HG03432 (cell line): ENCODE measurements at regions not wholly inside any gene's neighbourhood (a gene's known extent, or its start where the extent isn't known, plus 50 kb on each side); places are given as distances from the start of the nearest gene placed in this dataset.
"Not testable (repeated sequence)": the region's sequence is repeated elsewhere in the genome, so short reads cannot be mapped to it uniquely, and the experiment has no call there.

Experiments used
- ATAC-seq: cut with Tn5 transposase; IDR thresholded peaks from one replicate; pipeline ENCODE4 v1.9.1; 2021; ENCODE audit warnings: mild to moderate bottlenecking, moderate library complexity; ENCODE audit not compliant: unreplicated experiment

GRCh38 chr4:126468144-126468543, 1153.4 kb downstream of the FAT4 start:
- ATAC-seq = no peak

- no peak for ATAC-seq
These were observed 1156.1 kb downstream of the FAT4 start for GRCh38 chr4:126470862-126471261.

- no peak for ATAC-seq
These were observed 1157.0 kb upstream of the INTU start for GRCh38 chr4:126475730-126476129.

- no peak for ATAC-seq
These were observed 1153.0 kb upstream of the INTU start for GRCh38 chr4:126479709-126480108.

- no peak for ATAC-seq
These were observed 1150.4 kb upstream of the INTU start for GRCh38 chr4:126482311-126482710.

GRCh38 chr4:126486377-126486776, 1146.4 kb upstream of the INTU start:
- no peak for ATAC-seq

GRCh38 chr4:126489826-126490463, 1142.8 kb upstream of the INTU start:
- ATAC-seq = no peak

- ATAC-seq = no peak
These were observed 1137.5 kb upstream of the INTU start for GRCh38 chr4:126495163-126495752.

- no peak for ATAC-seq
These were observed 1119.8 kb upstream of the INTU start for GRCh38 chr4:126512979-126513378.

- ATAC-seq = no peak
These were observed 1119.2 kb upstream of the INTU start for GRCh38 chr4:126513596-126513995.

GRCh38 chr4:126520731-126521130, 1112.0 kb upstream of the INTU start:
- no peak for ATAC-seq

GRCh38 chr4:126525400-126525799, 1107.4 kb upstream of the INTU start:
- not testable (repeated sequence) for ATAC-seq

- ATAC-seq = peak; percentile 49
These were observed 1106.4 kb upstream of the INTU start for GRCh38 chr4:126526335-126526734.

GRCh38 chr4:126529997-126530396, 1102.8 kb upstream of the INTU start:
- no peak for ATAC-seq

GRCh38 chr4:126530996-126531585, 1101.7 kb upstream of the INTU start:
- no peak for ATAC-seq

- ATAC-seq = no peak
These were observed 1100.2 kb upstream of the INTU start for GRCh38 chr4:126532527-126532926.

- no peak for ATAC-seq
These were observed 1099.5 kb upstream of the INTU start for GRCh38 chr4:126533146-126533805.

GRCh38 chr4:126539771-126540170, 1093.0 kb upstream of the INTU start:
- no peak for ATAC-seq

- no peak for ATAC-seq
These were observed 1090.9 kb upstream of the INTU start for GRCh38 chr4:126541820-126542219.

GRCh38 chr4:126544276-126544675, 1088.5 kb upstream of the INTU start:
- no peak for ATAC-seq

GRCh38 chr4:126546197-126546596, 1086.6 kb upstream of the INTU start:
- ATAC-seq = not testable (repeated sequence)

- no peak for ATAC-seq
These were observed 1085.4 kb upstream of the INTU start for GRCh38 chr4:126547352-126547751.
